Fibroblast of villous mesenchyme (primary cell): ENCODE measurements at regions not wholly inside any gene's neighbourhood (a gene's known extent, or its start where the extent isn't known, plus 50 kb on each side); places are given as distances from the start of the nearest gene placed in this dataset.
A peak's percentile ranks its signal among the peaks of the same experiment; 100 is the strongest.

Source experiments
- DNase-seq: peaks from one replicate; pipeline ENCODE4 v3.0.0-alpha.2; 2010; ENCODE audit warnings: low read depth
- H3K4me3 ChIP-seq: 2 replicates; pipeline ENCODE4 v1.5.1; 2011; ENCODE audit warnings: low read depth, mild to moderate bottlenecking, low read length
- TF ChIP-seq, protein P1 (sequence below): IDR thresholded peaks from 2 replicates; pipeline ENCODE4 v1.5.1; 2012; ENCODE audit warnings: low read depth, mild to moderate bottlenecking, low read length; ENCODE audit not compliant: insufficient read depth

DNA sequence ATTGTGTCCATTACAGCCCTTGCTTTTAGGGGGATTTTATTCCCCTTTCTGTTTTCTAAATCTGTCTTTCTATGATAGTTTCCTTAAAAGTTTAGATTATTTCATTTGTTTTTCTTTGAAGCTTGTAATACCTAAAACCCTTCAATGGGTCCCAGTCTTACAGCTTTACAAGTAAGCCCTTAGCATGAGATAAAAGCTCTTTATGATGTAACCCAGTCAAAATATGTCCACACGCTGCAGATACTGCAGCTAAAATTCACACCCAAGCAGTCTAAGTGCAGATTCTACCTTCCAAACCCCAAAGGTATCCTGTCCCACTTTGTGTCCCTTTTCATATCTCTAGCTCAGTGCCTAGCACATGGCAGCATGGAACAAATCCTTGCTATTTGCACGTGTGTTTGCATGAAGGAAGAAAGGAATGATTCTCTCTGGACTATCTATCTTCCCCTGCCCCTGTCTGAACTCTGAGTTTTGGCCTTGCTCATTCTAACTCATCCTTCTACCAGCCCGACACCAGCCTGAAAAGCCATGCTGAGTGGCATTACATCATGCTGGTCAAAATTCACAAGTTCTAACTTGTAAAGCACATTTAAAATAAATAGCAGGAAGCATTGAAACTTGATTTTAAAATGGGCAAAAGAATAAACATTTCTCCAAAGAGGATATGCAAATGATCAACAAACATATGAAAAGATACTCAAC is 623.2 kb downstream of the IRS1 start:
- TF ChIP-seq, protein P1, sequence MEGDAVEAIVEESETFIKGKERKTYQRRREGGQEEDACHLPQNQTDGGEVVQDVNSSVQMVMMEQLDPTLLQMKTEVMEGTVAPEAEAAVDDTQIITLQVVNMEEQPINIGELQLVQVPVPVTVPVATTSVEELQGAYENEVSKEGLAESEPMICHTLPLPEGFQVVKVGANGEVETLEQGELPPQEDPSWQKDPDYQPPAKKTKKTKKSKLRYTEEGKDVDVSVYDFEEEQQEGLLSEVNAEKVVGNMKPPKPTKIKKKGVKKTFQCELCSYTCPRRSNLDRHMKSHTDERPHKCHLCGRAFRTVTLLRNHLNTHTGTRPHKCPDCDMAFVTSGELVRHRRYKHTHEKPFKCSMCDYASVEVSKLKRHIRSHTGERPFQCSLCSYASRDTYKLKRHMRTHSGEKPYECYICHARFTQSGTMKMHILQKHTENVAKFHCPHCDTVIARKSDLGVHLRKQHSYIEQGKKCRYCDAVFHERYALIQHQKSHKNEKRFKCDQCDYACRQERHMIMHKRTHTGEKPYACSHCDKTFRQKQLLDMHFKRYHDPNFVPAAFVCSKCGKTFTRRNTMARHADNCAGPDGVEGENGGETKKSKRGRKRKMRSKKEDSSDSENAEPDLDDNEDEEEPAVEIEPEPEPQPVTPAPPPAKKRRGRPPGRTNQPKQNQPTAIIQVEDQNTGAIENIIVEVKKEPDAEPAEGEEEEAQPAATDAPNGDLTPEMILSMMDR = no peak
- DNase-seq = peak; percentile 52
- H3K4me3 ChIP-seq = no peak overlapping the region

DNA sequence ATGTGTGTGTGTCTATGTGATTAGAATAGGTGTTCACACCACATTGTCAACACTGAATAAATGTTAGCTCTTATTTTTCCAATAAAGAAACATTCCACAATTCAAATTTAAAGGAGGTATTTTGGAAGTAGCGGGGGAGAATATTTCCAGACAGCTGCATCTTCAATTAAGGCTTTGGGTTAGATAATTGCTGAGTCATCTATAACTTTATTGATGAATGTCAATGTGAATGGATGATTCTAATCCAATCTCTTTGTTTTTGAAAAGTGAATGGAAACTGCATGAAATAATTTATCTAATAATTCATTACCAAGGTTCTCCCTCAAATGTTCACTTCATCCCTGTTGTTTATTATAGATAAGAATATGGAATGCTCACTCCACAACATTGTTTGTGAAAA is 625.2 kb downstream of the IRS1 start:
- DNase-seq = no peak
- H3K4me3 ChIP-seq = no peak overlapping the region

DNA sequence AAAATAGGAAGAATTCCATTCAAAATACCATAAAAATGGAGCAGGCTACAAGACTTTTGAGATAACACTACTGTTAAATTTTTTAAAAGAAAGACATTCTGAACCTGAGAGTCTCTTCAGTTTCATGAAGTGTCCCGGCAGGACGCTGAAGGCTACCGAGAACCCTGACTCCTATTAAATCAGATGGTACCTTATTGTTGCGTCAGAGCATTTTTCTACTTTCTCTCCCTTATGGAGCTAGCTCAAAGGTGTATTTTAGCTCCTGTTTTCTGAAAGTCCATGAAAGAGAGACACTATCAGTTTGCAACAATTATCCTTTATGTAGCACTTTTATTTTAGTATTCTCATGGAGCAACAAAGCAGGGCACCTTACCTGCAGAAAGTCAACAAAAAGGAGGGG is 626.7 kb downstream of the IRS1 start:
- no peak overlapping the region for H3K4me3 ChIP-seq
- DNase-seq = no peak
- TF ChIP-seq, protein P1 = no peak

More for the DNA sequence above, 625.2 kb downstream of the IRS1 start:
- TF ChIP-seq, protein P1 = no peak

DNA sequence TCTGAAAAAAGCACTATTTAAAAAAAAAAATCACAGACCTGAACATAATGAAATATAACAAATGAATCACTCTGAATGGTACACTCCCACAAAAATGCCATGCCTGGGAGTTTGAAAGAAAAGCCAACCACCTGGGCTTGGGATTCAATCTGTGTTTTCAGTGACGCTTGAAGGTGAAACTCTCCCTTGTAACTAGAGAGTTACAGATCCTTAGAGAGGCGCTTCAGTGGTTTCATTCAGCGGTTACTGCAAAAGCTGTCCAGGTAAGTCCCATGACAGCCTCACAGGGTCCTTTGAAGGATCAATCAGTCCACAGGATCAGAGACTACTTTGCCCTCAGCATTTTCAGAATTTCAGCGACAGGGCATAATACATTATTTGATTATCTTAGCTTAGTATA is 627.3 kb downstream of the IRS1 start:
- TF ChIP-seq, protein P1 = no peak
- DNase-seq = no peak
- H3K4me3 ChIP-seq = no peak overlapping the region

DNA sequence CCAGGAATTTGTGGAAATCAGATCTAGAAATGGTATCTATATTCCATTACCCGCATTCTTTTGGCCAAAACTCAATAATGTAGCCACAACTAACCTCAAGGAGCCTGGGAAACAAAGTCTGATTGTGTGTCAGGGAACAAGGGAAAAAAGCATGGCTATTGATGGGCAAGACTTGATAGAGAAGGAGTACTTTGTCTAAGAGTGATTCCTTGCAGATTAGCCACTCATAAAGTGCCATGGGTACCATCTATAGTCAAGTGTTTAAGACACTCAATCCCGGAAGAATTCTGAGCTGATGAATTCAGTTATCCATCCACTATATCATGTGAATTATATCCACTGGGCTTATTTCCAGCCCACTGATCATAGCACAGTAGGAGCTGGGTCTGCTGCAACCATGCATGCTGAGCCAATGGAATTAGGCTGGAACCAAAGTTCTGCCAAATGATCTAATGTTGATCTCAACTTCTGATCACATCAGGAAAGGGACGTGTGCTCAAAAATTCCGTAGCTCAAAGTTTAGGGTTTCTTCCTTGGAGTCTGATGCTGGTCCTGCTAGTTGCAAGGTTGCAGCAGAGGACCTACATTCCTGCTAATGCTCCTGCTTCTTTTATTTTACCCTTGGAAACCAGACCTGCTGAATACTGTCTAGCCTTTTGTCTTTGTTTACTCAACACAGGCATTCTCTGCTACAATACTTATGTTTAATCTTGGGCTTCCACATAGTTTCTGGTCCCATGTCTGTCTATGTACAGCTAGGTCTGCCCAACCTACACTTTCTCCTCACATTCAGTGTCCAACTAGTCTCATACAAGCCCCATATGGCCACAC is 629.7 kb downstream of the IRS1 start:
- DNase-seq = no peak
- H3K4me3 ChIP-seq = no peak overlapping the region
- TF ChIP-seq, protein P1 = no peak

DNA sequence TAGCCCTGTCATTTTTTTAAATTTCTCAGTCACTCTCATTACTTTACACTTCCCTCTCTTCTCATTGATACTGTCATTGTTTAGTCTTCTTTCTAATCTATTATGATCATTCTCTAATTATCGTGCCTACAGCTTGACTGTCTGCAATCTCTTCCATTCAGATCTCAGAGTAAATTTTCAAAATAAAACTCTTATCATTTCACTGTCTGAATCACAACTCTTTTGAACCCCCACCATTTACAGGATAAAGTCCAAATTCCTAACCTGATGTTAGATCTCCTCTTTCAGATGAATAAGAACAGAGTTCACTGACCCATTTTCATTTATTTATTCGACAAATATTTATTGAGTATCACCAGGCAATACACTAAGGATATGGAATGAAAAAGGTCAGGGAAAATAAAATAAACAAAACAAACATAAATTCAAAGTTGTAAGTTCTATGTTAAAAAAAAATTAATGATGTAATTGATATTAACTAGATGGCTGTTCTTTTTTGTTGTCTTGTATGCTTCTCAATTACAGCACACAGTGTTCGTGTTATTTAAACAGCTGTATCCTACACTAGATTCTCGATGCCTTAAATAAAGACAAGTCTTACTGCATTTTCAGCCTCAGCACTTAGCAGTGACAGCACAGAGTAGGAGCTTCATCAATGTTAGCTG is 631.0 kb downstream of the IRS1 start:
- no peak for DNase-seq
- no peak overlapping the region for H3K4me3 ChIP-seq
- TF ChIP-seq, protein P1 = no peak
